ENCODE measurements at regions not wholly inside any gene's neighbourhood (a gene's known extent, or its start where the extent isn't known, plus 50 kb on each side); places are given as distances from the start of the nearest gene placed in this dataset.

DNA sequence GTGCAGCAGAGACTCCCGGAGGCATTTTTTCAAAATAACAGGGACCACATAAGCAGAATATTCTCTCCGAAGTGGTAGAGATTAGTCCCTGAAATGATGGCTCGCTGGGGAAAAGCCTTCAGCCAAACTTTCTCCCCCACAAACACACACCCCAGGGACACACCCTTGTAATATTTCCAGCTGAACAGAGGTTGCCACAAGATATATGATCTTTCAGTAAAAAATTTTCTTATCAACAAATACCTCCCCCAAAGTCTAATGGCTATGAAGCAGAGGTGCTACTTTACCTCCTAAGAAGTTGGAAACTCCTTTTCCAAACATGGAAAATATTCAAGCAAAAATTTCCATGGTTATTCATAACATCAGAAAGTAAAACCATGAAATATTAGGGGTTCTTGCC lies 190.2 kb upstream of the PALMD start:
- in situ Hi-C loops (cut with HindIII; ENCODE audit: extremely low pct_ligation_motif_present, low pct_unique_long_range_greater_than_20kb), result no loop called here
- DNase-seq (ENCODE audit: low spot score) (no peak), ATAC-seq (no peak), FAIRE-seq (no peak)
- Histone ChIP-seq H3K9ac (ENCODE audit: insufficient read depth, low read depth, low read length) (no peak overlapping the region), H3K9me3 (ENCODE audit: low read length) (no peaks in the 10 kb centered on the region), H4K20me1 (ENCODE audit: insufficient read depth, low read length) (no peaks in the 10 kb centered on the region), H3K4me2 (ENCODE audit: low read depth, low read length) (no peak overlapping the region), H3K4me3 (replicated peaks in 1 of 3; ENCODE audit: insufficient read depth in 1 of 3, low read depth in 2 of 3, low read length in 3 of 3) (no peak overlapping the region), H3K79me2 (ENCODE audit: insufficient read depth, low read length) (no peaks in the 10 kb centered on the region), H3K36me3 (replicated peaks in 1 of 2; ENCODE audit: control insufficient read depth in 1 of 2, insufficient read depth in 2 of 2, low read length in 2 of 2) (no peaks in the 10 kb centered on the region), H3K4me1 (ENCODE audit: insufficient read depth, low read length) (no peaks in the 10 kb centered on the region), H3K27me3 (ENCODE audit: control insufficient read depth in 1 of 2, insufficient read depth in 2 of 2, low read length in 2 of 2) (no peaks in the 10 kb centered on the region), H3K27ac (ENCODE audit: extremely low read length, insufficient read depth, low read length) (no peak overlapping the region), H2AFZ (ENCODE audit: low read length) (no peak overlapping the region)
- 0% methylated on average over 3 of the region's 3 CpGs for WGBS (ENCODE audit: low lambda C conversion rate)
- TF ChIP-seq ZBTB42 (CRISPR knock-in tag; IDR thresholded peaks at IDR 0.05) (no peak), ARHGAP35 (CRISPR knock-in tag; IDR thresholded peaks at IDR 0.05; ENCODE audit: borderline replicate concordance) (no peak), FOXM1 (CRISPR knock-in tag; IDR thresholded peaks at IDR 0.05) (no peak), U2AF1 (optimal IDR thresholded peaks at IDR 0.05; ENCODE audit: low read depth, low read length) (no peak), KMT2A (CRISPR knock-in tag; IDR thresholded peaks at IDR 0.05) (no peak), ZNF556 (CRISPR knock-in tag; IDR thresholded peaks at IDR 0.05; ENCODE audit: borderline replicate concordance) (no peak), RFX3 (CRISPR knock-in tag; IDR thresholded peaks at IDR 0.05) (no peak), ZNF546 (CRISPR knock-in tag; conservative IDR thresholded peaks at IDR 0.05) (no peak), THAP11 (CRISPR knock-in tag; IDR thresholded peaks at IDR 0.05) (no peak), EED (CRISPR knock-in tag; IDR thresholded peaks at IDR 0.05) (no peak)
- intact Hi-C loops (cut with micrococcal nuclease; ENCODE audit: unreplicated experiment), result no loop called here
- ChIA-PET POLR2A (no interaction called here), CTCF (ENCODE audit: low intra/inter-chr PET ratio, low total read pairs) (no interaction called here)
- BruUV-seq (replicated peaks), result no TSS peak

DNA sequence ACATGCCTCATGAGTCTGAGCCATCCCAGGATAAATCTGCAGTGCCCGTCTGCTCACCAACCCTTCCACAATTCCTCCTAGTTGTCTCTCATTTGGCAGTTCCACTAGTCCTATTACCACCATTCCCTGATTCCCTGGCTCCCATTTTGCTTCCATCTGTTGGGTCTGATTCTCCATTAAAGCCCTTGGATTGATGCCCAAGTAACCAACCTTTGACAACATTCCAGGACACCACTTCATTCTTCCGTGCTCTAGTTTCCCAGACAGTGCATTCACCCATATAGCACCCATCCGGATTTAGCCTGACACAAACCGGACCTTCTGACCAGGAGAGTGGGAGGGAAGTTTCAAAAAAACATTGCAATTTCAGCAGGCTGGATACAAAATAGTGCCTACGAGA lies 189.4 kb upstream of the PALMD start:
- no peak overlapping the region for H3K4me2 ChIP-seq (ENCODE audit: low read depth, low read length)
- no peak overlapping the region for H3K27ac ChIP-seq (ENCODE audit: extremely low read length, insufficient read depth, low read length)
- intact Hi-C loops (cut with micrococcal nuclease; ENCODE audit: unreplicated experiment) (no loop called here), in situ Hi-C loops (cut with HindIII; ENCODE audit: extremely low pct_ligation_motif_present, low pct_unique_long_range_greater_than_20kb) (no loop called here)
- ATAC-seq (no peak), DNase-seq (ENCODE audit: low spot score) (no peak), FAIRE-seq (no peak)
- H3K27me3 ChIP-seq (ENCODE audit: control insufficient read depth in 1 of 2, insufficient read depth in 2 of 2, low read length in 2 of 2), result no peaks in the 10 kb centered on the region
- H2AFZ ChIP-seq (ENCODE audit: low read length), result no peak overlapping the region
- H4K20me1 ChIP-seq (ENCODE audit: insufficient read depth, low read length), result no peaks in the 10 kb centered on the region
- ChIA-PET POLR2A (no interaction called here), CTCF (ENCODE audit: low intra/inter-chr PET ratio, low total read pairs) (no interaction called here)
- H3K9ac ChIP-seq (ENCODE audit: insufficient read depth, low read depth, low read length), result no peak overlapping the region
- H3K36me3 ChIP-seq (replicated peaks in 1 of 2; ENCODE audit: control insufficient read depth in 1 of 2, insufficient read depth in 2 of 2, low read length in 2 of 2), result no peaks in the 10 kb centered on the region
- no peaks in the 10 kb centered on the region for H3K79me2 ChIP-seq (ENCODE audit: insufficient read depth, low read length)
- no peaks in the 10 kb centered on the region for H3K4me1 ChIP-seq (ENCODE audit: insufficient read depth, low read length)
- 8% methylated on average over 5 of the region's 5 CpGs for WGBS (ENCODE audit: low lambda C conversion rate)
- BruUV-seq (replicated peaks), result no TSS peak
- no peak overlapping the region for H3K4me3 ChIP-seq (replicated peaks in 1 of 3; ENCODE audit: insufficient read depth in 1 of 3, low read depth in 2 of 3, low read length in 3 of 3)
- no peaks in the 10 kb centered on the region for H3K9me3 ChIP-seq (ENCODE audit: low read length)
- no peak for TF ChIP-seq GABPA (IDR thresholded peaks at IDR 0.05; ENCODE audit: low read depth, low read length)
- TF ChIP-seq GABPA (CRISPR knock-in tag; IDR thresholded peaks at IDR 0.05; ENCODE audit: low read depth), result no peak
- TF ChIP-seq, protein P1, sequence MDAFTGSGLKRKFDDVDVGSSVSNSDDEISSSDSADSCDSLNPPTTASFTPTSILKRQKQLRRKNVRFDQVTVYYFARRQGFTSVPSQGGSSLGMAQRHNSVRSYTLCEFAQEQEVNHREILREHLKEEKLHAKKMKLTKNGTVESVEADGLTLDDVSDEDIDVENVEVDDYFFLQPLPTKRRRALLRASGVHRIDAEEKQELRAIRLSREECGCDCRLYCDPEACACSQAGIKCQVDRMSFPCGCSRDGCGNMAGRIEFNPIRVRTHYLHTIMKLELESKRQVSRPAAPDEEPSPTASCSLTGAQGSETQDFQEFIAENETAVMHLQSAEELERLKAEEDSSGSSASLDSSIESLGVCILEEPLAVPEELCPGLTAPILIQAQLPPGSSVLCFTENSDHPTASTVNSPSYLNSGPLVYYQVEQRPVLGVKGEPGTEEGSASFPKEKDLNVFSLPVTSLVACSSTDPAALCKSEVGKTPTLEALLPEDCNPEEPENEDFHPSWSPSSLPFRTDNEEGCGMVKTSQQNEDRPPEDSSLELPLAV (CRISPR knock-in tag; conservative IDR thresholded peaks at IDR 0.05; ENCODE audit: low read depth), result no peak
- no peak for TF ChIP-seq PPARG (CRISPR knock-in tag; conservative IDR thresholded peaks at IDR 0.05)
- TF ChIP-seq HOXA3 (CRISPR knock-in tag; IDR thresholded peaks at IDR 0.05), result no peak
- TF ChIP-seq ZNF746 (CRISPR knock-in tag; IDR thresholded peaks at IDR 0.05), result no peak
- TF ChIP-seq ZZZ3 (CRISPR knock-in tag; IDR thresholded peaks at IDR 0.05; ENCODE audit: borderline replicate concordance), result no peak
- no peak for TF ChIP-seq ZNF713 (CRISPR knock-in tag; IDR thresholded peaks at IDR 0.05)
- TF ChIP-seq, protein P2, sequence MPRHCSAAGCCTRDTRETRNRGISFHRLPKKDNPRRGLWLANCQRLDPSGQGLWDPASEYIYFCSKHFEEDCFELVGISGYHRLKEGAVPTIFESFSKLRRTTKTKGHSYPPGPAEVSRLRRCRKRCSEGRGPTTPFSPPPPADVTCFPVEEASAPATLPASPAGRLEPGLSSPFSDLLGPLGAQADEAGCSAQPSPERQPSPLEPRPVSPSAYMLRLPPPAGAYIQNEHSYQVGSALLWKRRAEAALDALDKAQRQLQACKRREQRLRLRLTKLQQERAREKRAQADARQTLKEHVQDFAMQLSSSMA (CRISPR knock-in tag; IDR thresholded peaks at IDR 0.05), result no peak
- no peak for TF ChIP-seq ZFX (CRISPR knock-in tag; IDR thresholded peaks at IDR 0.05; ENCODE audit: low read depth)
